ENCODE measurements at regions not wholly inside any gene's neighbourhood (a gene's known extent, or its start where the extent isn't known, plus 50 kb on each side); places are given as distances from the start of the nearest gene placed in this dataset.

- TF ChIP-seq CHD7 (IDR thresholded peaks at IDR 0.05; ENCODE audit: insufficient replicate concordance, low read length): no peak
- TF ChIP-seq CBX5 (IDR thresholded peaks at IDR 0.05; ENCODE audit: low read depth, low read length): no peak
- no peak for TF ChIP-seq POLR2A (IDR thresholded peaks at IDR 0.05; ENCODE audit: control extremely low read depth in 1 of 2, low read depth in 2 of 2, low read length in 2 of 2)
- no peak for TF ChIP-seq SUZ12 (IDR thresholded peaks at IDR 0.05; ENCODE audit: low read length)
- TF ChIP-seq BACH1 (IDR thresholded peaks at IDR 0.05; ENCODE audit: low read length): no peak
- TF ChIP-seq, protein P1, sequence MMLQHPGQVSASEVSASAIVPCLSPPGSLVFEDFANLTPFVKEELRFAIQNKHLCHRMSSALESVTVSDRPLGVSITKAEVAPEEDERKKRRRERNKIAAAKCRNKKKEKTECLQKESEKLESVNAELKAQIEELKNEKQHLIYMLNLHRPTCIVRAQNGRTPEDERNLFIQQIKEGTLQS (IDR thresholded peaks at IDR 0.05; ENCODE audit: insufficient read depth, low read depth, low read length): no peak
- no peak for TF ChIP-seq MAFK (IDR thresholded peaks at IDR 0.05; ENCODE audit: low read depth, low read length)
These were observed 105.7 kb upstream of the USP24 start (continued) for GRCh38 chr1:55320891-55321290.
